ENCODE measurements at regions not wholly inside any gene's neighbourhood (a gene's known extent, or its start where the extent isn't known, plus 50 kb on each side); places are given as distances from the start of the nearest gene placed in this dataset.

- H3K4me1 ChIP-seq (replicated peaks), result no peaks in the 10 kb centered on the region
- no peaks in the 10 kb centered on the region for H3K9me3 ChIP-seq
- H3K36me3 ChIP-seq, result no peaks in the 10 kb centered on the region
- TF ChIP-seq CTCF (IDR thresholded peaks at IDR 0.05) (no peak), POLR2A (IDR thresholded peaks at IDR 0.05) (no peak), POLR2AphosphoS5 (IDR thresholded peaks at IDR 0.05) (no peak)
- no peak overlapping the region for H3K4me3 ChIP-seq
- no peaks in the 10 kb centered on the region for H3K27me3 ChIP-seq (replicated peaks; ENCODE audit: insufficient read depth)
- H3K27ac ChIP-seq, result no peak overlapping the region
- intact Hi-C loops (cut with DNase I), result no loop called here
- WGBS, result 73% methylated on average over 4 of the region's 4 CpGs
- DNase-seq (ENCODE audit: low spot score), result no peak
These were observed 116.3 kb downstream of the TMCO5A start for GRCh38 chr15:38050529-38051448.

- TF ChIP-seq POLR2AphosphoS5 (IDR thresholded peaks at IDR 0.05) (no peak), POLR2A (IDR thresholded peaks at IDR 0.05) (no peak), CTCF (IDR thresholded peaks at IDR 0.05) (no peak)
- no peaks in the 10 kb centered on the region for H3K36me3 ChIP-seq
- no peaks in the 10 kb centered on the region for H3K27me3 ChIP-seq (replicated peaks; ENCODE audit: insufficient read depth)
- no peaks in the 10 kb centered on the region for H3K9me3 ChIP-seq
- 81% methylated on average over 2 of the region's 2 CpGs for WGBS
- no peak for DNase-seq (ENCODE audit: low spot score)
- H3K4me3 ChIP-seq, result no peak overlapping the region
- H3K27ac ChIP-seq, result no peak overlapping the region
- H3K4me1 ChIP-seq (replicated peaks), result no peaks in the 10 kb centered on the region
- intact Hi-C loops (cut with DNase I), result no loop called here
These were observed 118.8 kb downstream of the TMCO5A start for GRCh38 chr15:38053205-38053604.

GRCh38 chr15:38053776-38054175 is 119.3 kb downstream of the TMCO5A start:
- no peaks in the 10 kb centered on the region for H3K36me3 ChIP-seq
- H3K27ac ChIP-seq, result no peak overlapping the region
- TF ChIP-seq POLR2A (IDR thresholded peaks at IDR 0.05) (no peak), POLR2AphosphoS5 (IDR thresholded peaks at IDR 0.05) (no peak), CTCF (IDR thresholded peaks at IDR 0.05) (no peak)
- no peaks in the 10 kb centered on the region for H3K4me1 ChIP-seq (replicated peaks)
- DNase-seq (ENCODE audit: low spot score), result no peak
- no peak overlapping the region for H3K4me3 ChIP-seq
- no peaks in the 10 kb centered on the region for H3K9me3 ChIP-seq
- H3K27me3 ChIP-seq (replicated peaks; ENCODE audit: insufficient read depth), result no peaks in the 10 kb centered on the region
- WGBS, result 98% methylated on average over 3 of the region's 3 CpGs
- intact Hi-C loops (cut with DNase I), result no loop called here

GRCh38 chr15:38054488-38054887 is 120.0 kb downstream of the TMCO5A start:
- intact Hi-C loops (cut with DNase I), result no loop called here
- H3K27me3 ChIP-seq (replicated peaks; ENCODE audit: insufficient read depth), result no peaks in the 10 kb centered on the region
- no peak for DNase-seq (ENCODE audit: low spot score)

More at GRCh38 chr15:38054488-38054887, 120.0 kb downstream of the TMCO5A start:
- Histone ChIP-seq H3K4me1 (replicated peaks) (no peaks in the 10 kb centered on the region), H3K36me3 (no peaks in the 10 kb centered on the region), H3K9me3 (no peaks in the 10 kb centered on the region), H3K4me3 (no peak overlapping the region), H3K27ac (no peak overlapping the region)
- no peak for TF ChIP-seq CTCF (IDR thresholded peaks at IDR 0.05)
- no peak for TF ChIP-seq POLR2AphosphoS5 (IDR thresholded peaks at IDR 0.05)
- TF ChIP-seq POLR2A (IDR thresholded peaks at IDR 0.05), result no peak
